HEK293 (cell line): ENCODE measurements at regions not wholly inside any gene's neighbourhood (a gene's known extent, or its start where the extent isn't known, plus 50 kb on each side); places are given as distances from the start of the nearest gene placed in this dataset.

Experiments
- BCL11A ChIP-seq: fragments of 450-650 bp; formaldehyde crosslinking; IDR thresholded peaks from 2 replicates; pipeline ENCODE4 v1.5.1; 2016; ENCODE audit warnings: low read depth, missing biosample characterization, missing genetic modification characterization
- SETDB1 ChIP-seq: IDR thresholded peaks from one replicate; pipeline ENCODE4 v1.6.1; 2017; ENCODE audit warnings: mild to moderate bottlenecking, low read length, moderate library complexity, mixed read lengths; ENCODE audit not compliant: insufficient read length
- TCF7L2 ChIP-seq: IDR thresholded peaks from 2 replicates; pipeline ENCODE4 v1.6.1; 2011; ENCODE audit warnings: low read depth, mild to moderate bottlenecking, inconsistent platforms, low read length, moderate library complexity, borderline replicate concordance
- YY1 ChIP-seq: fragments of 450-650 bp; formaldehyde crosslinking; IDR thresholded peaks from 2 replicates; pipeline ENCODE4 v1.5.1; 2018; ENCODE audit warnings: missing biosample characterization, missing genetic modification characterization
- ZBTB1 ChIP-seq: fragments of 450-650 bp; formaldehyde crosslinking; IDR thresholded peaks from 2 replicates; pipeline ENCODE4 v1.5.1; 2016; ENCODE audit warnings: missing biosample characterization, missing genetic modification characterization
- ZFP41 ChIP-seq: fragments of 450-650 bp; formaldehyde crosslinking; IDR thresholded peaks from 2 replicates; pipeline ENCODE4 v1.5.1; 2016; ENCODE audit warnings: missing biosample characterization, missing genetic modification characterization, borderline replicate concordance
- ZNF10 ChIP-seq: fragments of 450-650 bp; formaldehyde crosslinking; IDR thresholded peaks from 2 replicates; pipeline ENCODE4 v1.5.1; 2017; ENCODE audit warnings: missing biosample characterization, missing genetic modification characterization
- ZNF157 ChIP-seq: fragments of 450-650 bp; formaldehyde crosslinking; IDR thresholded peaks from 2 replicates; pipeline ENCODE4 v1.5.1; 2016; ENCODE audit warnings: missing biosample characterization, missing genetic modification characterization
- ZNF23 ChIP-seq: fragments of 450-650 bp; formaldehyde crosslinking; IDR thresholded peaks from 2 replicates; pipeline ENCODE4 v1.5.1; 2016; ENCODE audit warnings: missing biosample characterization, missing genetic modification characterization, borderline replicate concordance
- ZNF621 ChIP-seq: fragments of 450-650 bp; formaldehyde crosslinking; IDR thresholded peaks from 2 replicates; pipeline ENCODE4 v1.5.1; 2017; ENCODE audit warnings: missing biosample characterization, missing genetic modification characterization
- TF ChIP-seq, protein P1 (sequence below): fragments of 450-650 bp; formaldehyde crosslinking; IDR thresholded peaks from 2 replicates; pipeline ENCODE4 v1.5.1; 2016; ENCODE audit warnings: missing biosample characterization, missing genetic modification characterization
- TF ChIP-seq, protein P2 (sequence below): fragments of 450-650 bp; formaldehyde crosslinking; IDR thresholded peaks from 2 replicates; pipeline ENCODE4 v1.5.1; 2016; ENCODE audit warnings: missing biosample characterization, missing genetic modification characterization

DNA sequence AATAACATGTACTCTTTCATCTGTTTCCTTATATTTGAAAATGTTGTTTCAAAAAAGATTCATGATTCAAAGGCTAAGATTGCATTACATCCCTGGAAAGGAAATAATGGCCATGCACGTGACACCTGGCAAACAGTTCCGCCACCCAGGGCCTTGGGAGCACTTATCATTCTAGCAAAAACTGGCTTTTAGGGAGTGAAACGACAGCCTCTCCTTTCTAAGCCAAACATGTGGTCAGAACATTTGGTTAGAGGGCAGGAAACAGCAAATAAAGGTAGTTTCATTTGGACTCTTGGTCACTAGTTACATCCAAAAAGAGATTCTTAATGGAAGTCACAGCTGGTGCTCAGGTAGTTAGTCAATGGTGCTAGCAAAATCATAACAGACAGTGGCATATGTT lies 83.5 kb downstream of the FAS start:
- TF ChIP-seq YY1 (tag by site-specific recombination) (no peak), ZNF157 (no peak), ZBTB1 (tag by site-specific recombination) (no peak), TCF7L2 (no peak), ZNF10 (tag by site-specific recombination) (no peak), BCL11A (no peak), ZNF621 (tag by site-specific recombination) (no peak), SETDB1 (no peak), ZNF23 (no peak), ZFP41 (tag by site-specific recombination) (no peak)
- TF ChIP-seq, protein P1, sequence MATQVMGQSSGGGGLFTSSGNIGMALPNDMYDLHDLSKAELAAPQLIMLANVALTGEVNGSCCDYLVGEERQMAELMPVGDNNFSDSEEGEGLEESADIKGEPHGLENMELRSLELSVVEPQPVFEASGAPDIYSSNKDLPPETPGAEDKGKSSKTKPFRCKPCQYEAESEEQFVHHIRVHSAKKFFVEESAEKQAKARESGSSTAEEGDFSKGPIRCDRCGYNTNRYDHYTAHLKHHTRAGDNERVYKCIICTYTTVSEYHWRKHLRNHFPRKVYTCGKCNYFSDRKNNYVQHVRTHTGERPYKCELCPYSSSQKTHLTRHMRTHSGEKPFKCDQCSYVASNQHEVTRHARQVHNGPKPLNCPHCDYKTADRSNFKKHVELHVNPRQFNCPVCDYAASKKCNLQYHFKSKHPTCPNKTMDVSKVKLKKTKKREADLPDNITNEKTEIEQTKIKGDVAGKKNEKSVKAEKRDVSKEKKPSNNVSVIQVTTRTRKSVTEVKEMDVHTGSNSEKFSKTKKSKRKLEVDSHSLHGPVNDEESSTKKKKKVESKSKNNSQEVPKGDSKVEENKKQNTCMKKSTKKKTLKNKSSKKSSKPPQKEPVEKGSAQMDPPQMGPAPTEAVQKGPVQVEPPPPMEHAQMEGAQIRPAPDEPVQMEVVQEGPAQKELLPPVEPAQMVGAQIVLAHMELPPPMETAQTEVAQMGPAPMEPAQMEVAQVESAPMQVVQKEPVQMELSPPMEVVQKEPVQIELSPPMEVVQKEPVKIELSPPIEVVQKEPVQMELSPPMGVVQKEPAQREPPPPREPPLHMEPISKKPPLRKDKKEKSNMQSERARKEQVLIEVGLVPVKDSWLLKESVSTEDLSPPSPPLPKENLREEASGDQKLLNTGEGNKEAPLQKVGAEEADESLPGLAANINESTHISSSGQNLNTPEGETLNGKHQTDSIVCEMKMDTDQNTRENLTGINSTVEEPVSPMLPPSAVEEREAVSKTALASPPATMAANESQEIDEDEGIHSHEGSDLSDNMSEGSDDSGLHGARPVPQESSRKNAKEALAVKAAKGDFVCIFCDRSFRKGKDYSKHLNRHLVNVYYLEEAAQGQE (tag by site-specific recombination) = no peak
- TF ChIP-seq, protein P2, sequence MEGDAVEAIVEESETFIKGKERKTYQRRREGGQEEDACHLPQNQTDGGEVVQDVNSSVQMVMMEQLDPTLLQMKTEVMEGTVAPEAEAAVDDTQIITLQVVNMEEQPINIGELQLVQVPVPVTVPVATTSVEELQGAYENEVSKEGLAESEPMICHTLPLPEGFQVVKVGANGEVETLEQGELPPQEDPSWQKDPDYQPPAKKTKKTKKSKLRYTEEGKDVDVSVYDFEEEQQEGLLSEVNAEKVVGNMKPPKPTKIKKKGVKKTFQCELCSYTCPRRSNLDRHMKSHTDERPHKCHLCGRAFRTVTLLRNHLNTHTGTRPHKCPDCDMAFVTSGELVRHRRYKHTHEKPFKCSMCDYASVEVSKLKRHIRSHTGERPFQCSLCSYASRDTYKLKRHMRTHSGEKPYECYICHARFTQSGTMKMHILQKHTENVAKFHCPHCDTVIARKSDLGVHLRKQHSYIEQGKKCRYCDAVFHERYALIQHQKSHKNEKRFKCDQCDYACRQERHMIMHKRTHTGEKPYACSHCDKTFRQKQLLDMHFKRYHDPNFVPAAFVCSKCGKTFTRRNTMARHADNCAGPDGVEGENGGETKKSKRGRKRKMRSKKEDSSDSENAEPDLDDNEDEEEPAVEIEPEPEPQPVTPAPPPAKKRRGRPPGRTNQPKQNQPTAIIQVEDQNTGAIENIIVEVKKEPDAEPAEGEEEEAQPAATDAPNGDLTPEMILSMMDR = no peak
